ENCODE measurements at regions not wholly inside any gene's neighbourhood (a gene's known extent, or its start where the extent isn't known, plus 50 kb on each side); places are given as distances from the start of the nearest gene placed in this dataset.
"Not testable (repeated sequence)": the region's sequence is repeated elsewhere in the genome, so short reads cannot be mapped to it uniquely, and the experiment has no call there.

DNA sequence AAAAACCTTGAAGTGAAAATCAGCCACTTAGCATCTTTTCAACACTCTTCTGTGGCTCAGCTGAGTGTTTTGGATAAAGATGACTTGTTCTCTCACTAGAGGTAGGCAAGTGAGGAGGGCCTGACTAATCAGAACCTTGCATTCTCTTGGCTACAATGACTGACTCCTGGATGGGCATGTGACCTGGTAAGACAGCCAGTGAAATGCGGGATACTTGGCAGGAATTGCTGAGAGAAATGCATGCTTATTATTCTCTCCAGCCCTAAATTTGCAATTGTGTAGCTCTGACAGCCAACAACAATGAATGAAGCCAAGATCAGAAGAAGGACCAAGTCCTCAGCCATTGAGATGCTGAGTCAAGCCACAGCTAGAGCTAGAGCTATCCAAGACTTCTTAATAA, 490.5 kb upstream of the ZNF608 start:
- Mint-ChIP-seq H3K27ac (ENCODE audit: unreplicated experiment) (no peak overlapping the region), H3K4me1 (ENCODE audit: low read depth, unreplicated experiment) (peaks cover 16% of the 10 kb centered on the region), H3K4me3 (ENCODE audit: unreplicated experiment) (no peak overlapping the region), H3K36me3 (ENCODE audit: unreplicated experiment) (peaks cover under 1% of the 10 kb centered on the region), H3K27me3 (ENCODE audit: unreplicated experiment) (no peaks in the 10 kb centered on the region), H3K9me3 (ENCODE audit: unreplicated experiment) (no peaks in the 10 kb centered on the region)
- TF ChIP-seq, protein P1, sequence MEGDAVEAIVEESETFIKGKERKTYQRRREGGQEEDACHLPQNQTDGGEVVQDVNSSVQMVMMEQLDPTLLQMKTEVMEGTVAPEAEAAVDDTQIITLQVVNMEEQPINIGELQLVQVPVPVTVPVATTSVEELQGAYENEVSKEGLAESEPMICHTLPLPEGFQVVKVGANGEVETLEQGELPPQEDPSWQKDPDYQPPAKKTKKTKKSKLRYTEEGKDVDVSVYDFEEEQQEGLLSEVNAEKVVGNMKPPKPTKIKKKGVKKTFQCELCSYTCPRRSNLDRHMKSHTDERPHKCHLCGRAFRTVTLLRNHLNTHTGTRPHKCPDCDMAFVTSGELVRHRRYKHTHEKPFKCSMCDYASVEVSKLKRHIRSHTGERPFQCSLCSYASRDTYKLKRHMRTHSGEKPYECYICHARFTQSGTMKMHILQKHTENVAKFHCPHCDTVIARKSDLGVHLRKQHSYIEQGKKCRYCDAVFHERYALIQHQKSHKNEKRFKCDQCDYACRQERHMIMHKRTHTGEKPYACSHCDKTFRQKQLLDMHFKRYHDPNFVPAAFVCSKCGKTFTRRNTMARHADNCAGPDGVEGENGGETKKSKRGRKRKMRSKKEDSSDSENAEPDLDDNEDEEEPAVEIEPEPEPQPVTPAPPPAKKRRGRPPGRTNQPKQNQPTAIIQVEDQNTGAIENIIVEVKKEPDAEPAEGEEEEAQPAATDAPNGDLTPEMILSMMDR (IDR thresholded peaks at IDR 0.05; ENCODE audit: partially characterized antibody, unreplicated experiment): no peak
- DNase-seq: no peak

DNA sequence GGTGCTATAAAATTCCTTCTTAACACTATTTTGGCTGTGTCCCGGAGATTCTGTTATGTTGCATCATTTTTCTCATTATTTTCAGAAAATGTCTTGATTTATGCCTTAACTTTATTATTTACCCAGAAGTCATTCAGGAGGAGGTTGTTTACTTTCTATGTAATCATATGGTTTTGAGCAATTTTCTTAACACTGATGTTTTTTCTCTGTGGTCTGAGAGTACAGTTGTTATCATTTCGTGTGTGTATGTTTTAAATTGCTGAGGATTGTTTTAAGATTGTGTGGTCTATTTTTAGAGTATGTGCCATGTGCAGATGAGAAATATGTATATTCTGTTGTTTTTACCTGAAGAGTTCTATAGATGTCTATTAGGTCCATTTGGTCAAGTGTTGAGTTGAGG, 498.1 kb upstream of the ZNF608 start:
- no peak for DNase-seq
- peaks cover 4% of the 10 kb centered on the region for H3K36me3 Mint-ChIP-seq (ENCODE audit: unreplicated experiment)
- H3K4me3 Mint-ChIP-seq (ENCODE audit: unreplicated experiment): no peak overlapping the region
- H3K27me3 Mint-ChIP-seq (ENCODE audit: unreplicated experiment): no peaks in the 10 kb centered on the region
- H3K27ac Mint-ChIP-seq (ENCODE audit: unreplicated experiment): no peak overlapping the region
- TF ChIP-seq, protein P1 (IDR thresholded peaks at IDR 0.05; ENCODE audit: partially characterized antibody, unreplicated experiment): no peak
- H3K9me3 Mint-ChIP-seq (ENCODE audit: unreplicated experiment): peaks cover 5% of the 10 kb centered on the region
- no peaks in the 10 kb centered on the region for H3K4me1 Mint-ChIP-seq (ENCODE audit: low read depth, unreplicated experiment)

DNA sequence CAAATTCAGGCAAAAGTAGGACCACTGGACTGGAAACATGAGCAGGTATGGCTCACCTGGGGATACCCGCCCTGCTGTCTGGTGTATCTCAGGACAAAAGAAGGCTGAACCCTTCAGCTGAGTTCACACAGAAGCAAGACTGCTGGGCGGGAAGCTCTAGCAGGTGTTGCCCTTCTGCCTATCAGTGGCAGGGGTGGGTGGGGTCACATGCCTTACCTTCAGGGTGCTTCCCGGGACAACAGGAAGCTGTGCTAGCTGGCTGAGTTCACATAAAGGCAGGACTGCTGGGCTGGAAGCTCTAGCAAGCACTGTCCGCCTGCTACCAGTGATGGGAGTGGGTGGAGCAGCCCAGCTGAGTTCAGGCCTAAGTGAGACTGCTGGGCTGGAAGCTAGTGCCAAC, 498.8 kb upstream of the ZNF608 start:
- no peaks in the 10 kb centered on the region for H3K4me1 Mint-ChIP-seq (ENCODE audit: low read depth, unreplicated experiment)
- peaks cover 4% of the 10 kb centered on the region for H3K36me3 Mint-ChIP-seq (ENCODE audit: unreplicated experiment)
- no peak for DNase-seq
- no peaks in the 10 kb centered on the region for H3K27me3 Mint-ChIP-seq (ENCODE audit: unreplicated experiment)
- H3K9me3 Mint-ChIP-seq (ENCODE audit: unreplicated experiment): peaks cover 5% of the 10 kb centered on the region
- TF ChIP-seq, protein P1 (IDR thresholded peaks at IDR 0.05; ENCODE audit: partially characterized antibody, unreplicated experiment): no peak
- no peak overlapping the region for H3K27ac Mint-ChIP-seq (ENCODE audit: unreplicated experiment)
- H3K4me3 Mint-ChIP-seq (ENCODE audit: unreplicated experiment): no peak overlapping the region

DNA sequence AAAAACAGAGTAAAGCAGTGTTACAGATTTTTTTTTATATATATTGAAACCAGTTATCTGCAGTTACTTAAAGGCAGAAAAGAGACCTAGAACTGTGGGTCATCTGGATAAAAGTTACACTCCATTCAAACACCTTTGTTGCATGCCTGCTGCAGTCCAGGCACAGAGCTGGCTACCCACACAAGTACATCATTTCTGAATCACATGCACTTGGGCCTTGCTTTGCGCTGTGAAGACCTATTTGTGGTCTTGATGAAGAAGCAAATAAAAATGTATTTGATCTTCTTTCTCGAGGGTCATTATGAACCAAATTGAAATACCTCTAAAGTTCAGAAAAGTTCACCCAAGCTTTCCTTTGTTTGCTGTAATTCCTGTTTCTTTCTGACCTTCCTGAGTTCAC, 503.0 kb upstream of the ZNF608 start:
- Mint-ChIP-seq H3K4me3 (ENCODE audit: unreplicated experiment) (no peak overlapping the region), H3K27me3 (ENCODE audit: unreplicated experiment) (peaks cover 2% of the 10 kb centered on the region), H3K36me3 (ENCODE audit: unreplicated experiment) (peaks cover 7% of the 10 kb centered on the region), H3K4me1 (ENCODE audit: low read depth, unreplicated experiment) (no peaks in the 10 kb centered on the region), H3K9me3 (ENCODE audit: unreplicated experiment) (peaks cover 5% of the 10 kb centered on the region), H3K27ac (ENCODE audit: unreplicated experiment) (no peak overlapping the region)
- no peak for DNase-seq
- TF ChIP-seq, protein P1 (IDR thresholded peaks at IDR 0.05; ENCODE audit: partially characterized antibody, unreplicated experiment): no peak

DNA sequence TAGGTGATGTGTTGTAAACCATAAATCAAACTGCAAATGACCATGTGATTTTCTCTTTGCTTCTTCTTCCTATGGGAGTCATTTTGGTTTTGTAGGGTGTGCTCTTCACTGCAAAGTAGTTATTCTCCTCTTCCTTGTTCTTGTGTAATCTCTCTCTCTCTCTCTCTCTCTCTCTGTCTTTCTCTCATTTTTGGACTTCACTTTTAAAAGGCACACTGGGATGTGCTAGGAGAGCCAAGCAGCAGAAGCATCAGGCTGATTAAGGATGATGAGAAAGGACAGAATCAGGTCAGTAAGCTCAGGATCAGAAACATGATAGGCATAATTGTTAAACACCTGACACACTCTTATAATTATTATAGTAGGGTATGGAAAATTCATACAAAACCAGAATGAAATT, 505.3 kb upstream of the ZNF608 start:
- no peak overlapping the region for H3K4me3 Mint-ChIP-seq (ENCODE audit: unreplicated experiment)
- TF ChIP-seq, protein P1 (IDR thresholded peaks at IDR 0.05; ENCODE audit: partially characterized antibody, unreplicated experiment): no peak
- peaks cover 6% of the 10 kb centered on the region for H3K9me3 Mint-ChIP-seq (ENCODE audit: unreplicated experiment)
- peaks cover 2% of the 10 kb centered on the region for H3K27me3 Mint-ChIP-seq (ENCODE audit: unreplicated experiment)
- no peak for DNase-seq
- no peaks in the 10 kb centered on the region for H3K4me1 Mint-ChIP-seq (ENCODE audit: low read depth, unreplicated experiment)
- peaks cover 9% of the 10 kb centered on the region for H3K36me3 Mint-ChIP-seq (ENCODE audit: unreplicated experiment)
- no peak overlapping the region for H3K27ac Mint-ChIP-seq (ENCODE audit: unreplicated experiment)

DNA sequence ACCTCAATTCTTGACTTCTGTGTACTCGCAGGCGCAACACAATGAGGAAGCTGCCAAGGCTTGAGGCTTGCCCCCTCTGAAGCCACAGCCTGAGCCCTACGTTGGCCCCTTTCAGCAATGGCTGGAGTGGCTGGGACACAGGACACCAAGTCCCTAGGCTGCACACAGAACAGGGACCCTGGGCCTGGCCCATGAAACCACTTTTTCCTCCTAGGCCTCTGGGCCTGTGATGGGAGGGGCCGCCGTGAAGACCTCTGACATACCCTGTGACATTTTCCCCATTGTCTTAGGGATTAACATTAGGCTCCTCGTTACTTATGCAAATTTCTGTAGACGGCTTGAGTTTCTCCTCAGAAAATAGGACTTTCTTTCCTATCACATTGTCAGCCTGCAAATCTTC, 507.2 kb upstream of the ZNF608 start:
- not testable (repeated sequence) for H3K27me3 Mint-ChIP-seq (ENCODE audit: unreplicated experiment); H3K4me1 Mint-ChIP-seq (ENCODE audit: low read depth, unreplicated experiment); H3K27ac Mint-ChIP-seq (ENCODE audit: unreplicated experiment); DNase-seq; H3K9me3 Mint-ChIP-seq (ENCODE audit: unreplicated experiment); H3K4me3 Mint-ChIP-seq (ENCODE audit: unreplicated experiment)
- H3K36me3 Mint-ChIP-seq (ENCODE audit: unreplicated experiment): peaks cover 13% of the 10 kb centered on the region

Data from glutamatergic neuron (in vitro differentiated cells).